Ramos (cell line): ENCODE measurements at regions not wholly inside any gene's neighbourhood (a gene's known extent, or its start where the extent isn't known, plus 50 kb on each side); places are given as distances from the start of the nearest gene placed in this dataset.
"Not testable (repeated sequence)": the region's sequence is repeated elsewhere in the genome, so short reads cannot be mapped to it uniquely, and the experiment has no call there.

Source experiments
- in situ Hi-C: fragments of 300-500 bp; cut with MboI; formaldehyde crosslinking; loops from one replicate; pipeline ENCODE4 v1.14.3; 2022; ENCODE audit warnings: low sequenced_read_pairs; ENCODE audit not compliant: unreplicated experiment

GRCh38 chr6:144469144-144469575 is 184.0 kb downstream of the UTRN start:
- in situ Hi-C loops, result no loop called here

DNA sequence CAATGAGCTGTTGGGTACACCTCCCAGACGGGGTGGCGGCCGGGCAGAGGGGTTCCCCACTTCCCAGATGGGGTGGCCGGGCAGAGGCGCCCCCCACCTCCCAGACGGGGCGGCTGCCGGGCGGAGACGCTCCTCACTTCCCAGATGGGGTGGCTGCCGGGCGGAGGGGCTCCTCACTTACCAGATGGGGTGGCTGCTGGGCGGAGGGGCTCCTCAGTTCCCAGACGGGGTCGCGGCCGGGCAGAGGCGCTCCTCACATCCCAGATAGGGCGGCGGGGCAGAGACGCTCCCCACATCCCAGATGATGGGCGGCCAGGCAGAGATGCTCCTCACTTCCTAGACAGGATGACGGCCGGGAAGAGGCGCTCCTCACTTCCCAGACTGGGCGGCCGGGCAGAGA is 185.1 kb downstream of the UTRN start:
- in situ Hi-C loops, result not testable (repeated sequence)

DNA sequence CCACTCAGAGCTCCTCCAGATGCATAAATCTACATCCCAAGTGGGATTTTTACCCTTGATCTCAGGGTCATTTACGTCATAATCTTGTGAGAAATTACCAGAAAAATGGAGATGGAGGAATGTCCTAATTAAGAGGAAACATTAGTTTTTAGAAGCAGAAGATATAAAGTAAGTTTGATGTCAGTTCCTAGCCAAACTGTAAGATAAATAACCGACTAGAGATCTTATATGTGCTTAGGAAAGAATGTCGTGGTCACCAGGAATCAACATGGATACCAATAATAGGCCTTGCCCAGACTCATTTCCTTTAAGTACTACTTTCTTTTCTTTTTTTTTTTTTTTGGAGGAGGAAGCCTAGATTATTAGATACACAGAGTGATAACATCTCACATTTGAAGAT is 186.9 kb downstream of the UTRN start:
- in situ Hi-C loops, result no loop called here

DNA sequence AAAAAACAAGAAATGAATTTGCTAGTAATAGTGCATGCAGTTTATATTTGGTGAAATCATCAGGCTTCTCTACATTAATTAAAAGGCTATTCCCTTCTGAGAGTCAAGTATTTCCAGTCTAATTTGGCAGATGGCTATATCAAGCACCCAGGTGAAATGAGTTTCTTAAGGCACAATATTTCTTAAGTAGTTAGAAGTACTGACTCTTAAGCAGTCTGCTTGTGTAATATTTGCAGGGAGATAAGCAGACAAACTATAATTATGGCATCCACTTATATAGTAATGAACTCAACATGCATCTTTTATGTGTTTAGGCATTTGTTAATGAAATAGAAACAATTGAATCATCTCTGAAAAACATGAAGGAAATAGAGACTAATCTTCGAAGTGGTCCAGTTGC is 189.2 kb downstream of the UTRN start:
- in situ Hi-C loops, result no loop called here

DNA sequence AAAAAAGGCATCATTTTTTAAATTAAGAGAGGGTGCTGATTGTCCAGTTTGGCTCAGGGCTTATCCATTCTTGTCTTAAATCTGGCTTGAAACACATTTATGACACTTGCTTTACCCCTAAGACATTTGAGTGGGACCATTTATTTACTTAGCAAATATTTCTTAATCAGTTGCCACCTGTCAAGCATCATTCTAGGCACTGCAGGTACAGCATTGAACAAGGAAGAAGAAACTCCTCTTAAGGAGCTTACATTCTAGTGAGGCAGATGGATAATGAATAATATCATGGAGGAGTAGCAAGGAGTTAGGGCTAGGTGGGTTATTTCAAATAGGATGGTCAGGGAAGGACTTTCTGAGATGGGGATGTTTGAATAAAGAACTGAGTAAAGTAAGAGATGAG is 189.8 kb downstream of the UTRN start:
- in situ Hi-C loops, result no loop called here

GRCh38 chr6:144475411-144475810 is 190.3 kb downstream of the UTRN start:
- in situ Hi-C loops, result no loop called here

DNA sequence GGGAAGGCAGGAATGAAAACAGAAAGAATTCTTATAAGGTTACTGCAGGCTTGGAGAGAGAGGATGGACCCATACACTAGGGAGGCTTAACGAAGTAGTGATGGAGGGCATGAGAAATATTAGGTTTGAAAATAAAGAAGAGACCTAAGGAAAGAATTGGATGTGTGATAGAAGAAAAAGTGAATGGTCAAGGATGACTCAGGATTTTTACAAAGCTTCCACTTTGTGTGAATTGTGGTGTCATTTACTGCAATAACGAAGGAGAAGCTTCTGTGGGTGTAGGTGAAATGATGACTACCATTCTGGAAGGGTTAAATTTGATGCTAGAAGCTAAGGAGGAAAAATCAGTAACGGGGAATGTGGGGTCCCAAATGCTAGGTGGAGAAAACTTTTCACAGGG is 191.2 kb downstream of the UTRN start:
- in situ Hi-C loops, result no loop called here

- in situ Hi-C loops, result no loop called here
These were observed 192.3 kb downstream of the UTRN start for GRCh38 chr6:144477396-144477795.

GRCh38 chr6:144477856-144478255 is 192.7 kb downstream of the UTRN start:
- in situ Hi-C loops, result no loop called here

DNA sequence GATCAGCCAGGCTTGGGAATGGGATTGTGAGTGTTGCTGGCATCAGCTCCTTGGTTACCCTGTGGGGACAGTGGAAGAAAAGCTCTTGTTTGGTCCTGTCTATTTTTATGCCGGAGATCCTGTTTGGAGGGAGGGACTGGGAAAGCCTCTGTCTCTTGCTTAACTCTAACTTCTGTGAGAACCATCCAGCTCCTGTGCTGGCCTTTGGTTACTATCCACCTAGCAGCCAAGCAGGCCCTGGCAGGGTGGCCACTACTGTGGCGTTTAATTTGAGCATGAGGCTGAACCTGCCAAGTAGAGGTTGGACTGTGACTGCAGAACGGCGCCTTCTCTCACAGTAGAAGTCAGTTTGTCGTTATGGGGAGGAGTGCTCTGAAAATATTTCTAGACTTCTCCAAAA is 193.3 kb downstream of the UTRN start:
- in situ Hi-C loops, result no loop called here

GRCh38 chr6:144479991-144480390 is 194.9 kb downstream of the UTRN start:
- in situ Hi-C loops, result loop anchor here (10.0 kb wide), 1 partner anchor 375 kb away; no protein-coding TSS in a partner anchor

- in situ Hi-C loops, result loop anchor here (10.0 kb wide), 1 partner anchor 376 kb away; no protein-coding TSS in a partner anchor
These were observed 195.3 kb downstream of the UTRN start for GRCh38 chr6:144480473-144480872.

DNA sequence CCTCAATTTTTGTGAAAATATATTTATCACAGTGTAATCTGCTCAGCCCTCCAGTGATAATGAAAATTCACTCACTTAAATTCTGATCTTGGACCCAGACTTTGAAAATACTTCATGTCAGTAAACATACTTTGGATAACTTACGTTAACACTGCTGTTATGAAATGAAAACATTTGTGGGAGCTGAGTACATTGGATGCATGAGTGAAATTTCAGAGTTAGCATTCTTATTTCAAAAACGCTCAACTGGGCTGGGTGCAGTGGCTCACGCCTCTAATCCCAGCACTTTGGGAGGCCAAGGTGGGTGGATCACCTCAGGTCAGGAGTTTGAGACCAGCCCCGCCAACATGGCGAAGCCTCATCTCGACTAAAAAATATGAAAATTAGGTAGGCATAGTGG is 196.4 kb downstream of the UTRN start:
- in situ Hi-C loops, result loop anchor here (10.0 kb wide), 1 partner anchor 377 kb away; no protein-coding TSS in a partner anchor

DNA sequence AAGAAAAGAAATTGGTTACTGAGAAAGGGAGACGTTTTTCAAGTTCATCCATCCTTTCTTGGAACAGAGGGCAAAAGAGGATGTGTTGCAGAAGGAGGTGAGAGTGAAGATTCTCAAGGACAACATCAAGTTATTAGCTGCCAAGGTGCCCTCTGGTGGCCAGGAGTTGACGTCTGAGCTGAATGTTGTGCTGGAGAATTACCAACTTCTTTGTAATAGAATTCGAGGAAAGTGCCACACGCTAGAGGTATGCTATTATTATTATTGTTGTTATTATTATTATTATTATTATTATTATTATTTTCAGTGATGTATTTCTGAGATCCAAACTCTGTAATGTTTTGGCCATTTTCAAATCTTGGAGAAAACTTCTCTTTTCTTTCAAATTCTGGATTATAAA is 197.0 kb downstream of the UTRN start:
- in situ Hi-C loops, result loop anchor here (10.0 kb wide), 1 partner anchor 377 kb away; no protein-coding TSS in a partner anchor

GRCh38 chr6:144485531-144485930 is 200.4 kb downstream of the UTRN start:
- in situ Hi-C loops, result loop anchor here (10.0 kb wide), 1 partner anchor 381 kb away; no protein-coding TSS in a partner anchor

DNA sequence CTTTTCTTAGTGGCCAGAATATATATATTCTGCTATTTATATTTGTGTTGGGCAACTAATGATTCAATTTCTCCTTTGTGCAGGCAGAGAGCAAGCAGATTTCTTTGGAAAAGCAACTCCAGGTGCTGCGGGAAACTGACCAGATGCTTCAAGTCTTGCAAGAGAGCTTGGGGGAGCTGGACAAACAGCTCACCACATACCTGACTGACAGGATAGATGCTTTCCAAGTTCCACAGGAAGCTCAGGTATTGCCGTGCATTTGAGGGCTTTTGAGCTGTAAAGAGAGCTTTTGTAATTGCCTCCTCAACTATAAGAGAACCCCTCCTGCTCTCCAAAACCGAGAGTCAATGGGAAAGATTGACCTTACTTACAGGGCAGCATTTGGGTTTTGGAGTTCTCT is 203.5 kb downstream of the UTRN start:
- in situ Hi-C loops, result loop anchor here (10.0 kb wide), 1 partner anchor 384 kb away; no protein-coding TSS in a partner anchor

- in situ Hi-C loops, result no loop called here
These were observed 208.1 kb downstream of the UTRN start for GRCh38 chr6:144493035-144493910.

GRCh38 chr6:144495076-144495475 is 209.9 kb downstream of the UTRN start:
- in situ Hi-C loops, result not testable (repeated sequence)

DNA sequence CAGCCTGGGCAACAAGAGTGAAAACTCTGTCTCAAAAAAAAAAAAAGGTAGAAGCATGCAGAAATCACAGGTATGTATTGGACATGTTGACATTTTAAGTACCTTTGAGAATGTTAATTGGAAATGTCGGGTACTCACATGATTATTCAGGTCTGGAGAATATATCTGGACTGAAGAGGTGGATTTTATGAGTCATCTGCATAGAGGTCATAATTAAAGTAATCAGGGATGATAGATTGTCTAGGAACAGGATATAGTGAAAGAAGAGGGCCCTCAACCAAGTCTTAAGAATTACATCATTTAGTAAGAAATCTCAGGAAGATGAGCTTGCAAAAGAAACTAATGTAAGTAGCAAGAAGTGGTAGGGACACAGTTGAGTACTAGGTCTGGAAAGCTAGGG is 212.5 kb downstream of the UTRN start:
- in situ Hi-C loops, result no loop called here

DNA sequence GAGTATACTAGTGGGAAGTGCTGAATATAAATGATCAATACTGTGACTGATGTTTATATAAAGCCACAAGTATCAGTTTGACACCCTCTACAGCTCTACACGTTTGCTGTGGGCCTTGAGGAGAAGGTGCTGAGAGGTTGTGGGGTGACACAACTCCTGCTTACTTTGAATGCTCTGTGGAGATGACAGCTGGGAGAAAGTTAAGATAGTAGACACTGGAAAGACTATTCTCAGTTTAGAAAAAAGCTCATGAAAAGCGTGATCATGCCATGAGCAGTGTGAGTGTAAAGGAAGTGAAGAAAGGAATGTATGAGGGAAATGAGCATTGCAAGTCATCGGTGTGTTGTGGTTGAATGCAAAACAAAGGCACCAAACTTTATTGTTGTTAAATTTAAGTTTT is 215.8 kb downstream of the UTRN start:
- in situ Hi-C loops, result no loop called here

- in situ Hi-C loops, result not testable (repeated sequence)
These were observed 220.1 kb downstream of the UTRN start for GRCh38 chr6:144505214-144505613.

- in situ Hi-C loops, result not testable (repeated sequence)
These were observed 220.9 kb downstream of the UTRN start for GRCh38 chr6:144506051-144506450.
